BJ (cell line): ENCODE measurements at regions not wholly inside any gene's neighbourhood (a gene's known extent, or its start where the extent isn't known, plus 50 kb on each side); places are given as distances from the start of the nearest gene placed in this dataset.
"Not testable (repeated sequence)": the region's sequence is repeated elsewhere in the genome, so short reads cannot be mapped to it uniquely, and the experiment has no call there.

Experiments
- CTCF ChIA-PET: fragments of 350-600 bp; formaldehyde crosslinking; extraction: SDS; loops from one replicate; lab custom pipeline; 2021; ENCODE audit warnings: antibody characterized with exemption, inconsistent platforms; lab: Yijun Ruan, JAX
- POLR2A ChIA-PET: fragments of 300-600 bp; sonication (Branson Sonifier 250); formaldehyde crosslinking; extraction: SDS; loops from one replicate; lab custom pipeline; 2021; ENCODE audit warnings: antibody characterized with exemption; lab: Charles Lee
- DNase-seq: peaks from one replicate; pipeline ENCODE4 v3.0.0-alpha.2; 2011; ENCODE audit warnings: low read depth
- H3K27me3 ChIP-seq: 2 replicates; pipeline ENCODE4 v1.6.0; 2011; ENCODE audit warnings: low read length; ENCODE audit not compliant: control insufficient read depth, insufficient read depth
- H3K36me3 ChIP-seq: 2 replicates; pipeline ENCODE4 v1.5.1; 2011; ENCODE audit warnings: low read length; ENCODE audit not compliant: control insufficient read depth, insufficient read depth
- H3K4me3 ChIP-seq: 2 replicates; pipeline ENCODE4 v1.5.1; 2011; ENCODE audit warnings: low read depth, mild to moderate bottlenecking, control low read depth, low read length
- TF ChIP-seq, protein P1 (sequence below): IDR thresholded peaks from 2 replicates; pipeline ENCODE4 v1.5.1; 2011; ENCODE audit warnings: low read depth, mild to moderate bottlenecking, control low read depth, inconsistent platforms, low read length, moderate library complexity; ENCODE audit not compliant: insufficient read depth

- DNase-seq, result no peak
- TF ChIP-seq, protein P1, sequence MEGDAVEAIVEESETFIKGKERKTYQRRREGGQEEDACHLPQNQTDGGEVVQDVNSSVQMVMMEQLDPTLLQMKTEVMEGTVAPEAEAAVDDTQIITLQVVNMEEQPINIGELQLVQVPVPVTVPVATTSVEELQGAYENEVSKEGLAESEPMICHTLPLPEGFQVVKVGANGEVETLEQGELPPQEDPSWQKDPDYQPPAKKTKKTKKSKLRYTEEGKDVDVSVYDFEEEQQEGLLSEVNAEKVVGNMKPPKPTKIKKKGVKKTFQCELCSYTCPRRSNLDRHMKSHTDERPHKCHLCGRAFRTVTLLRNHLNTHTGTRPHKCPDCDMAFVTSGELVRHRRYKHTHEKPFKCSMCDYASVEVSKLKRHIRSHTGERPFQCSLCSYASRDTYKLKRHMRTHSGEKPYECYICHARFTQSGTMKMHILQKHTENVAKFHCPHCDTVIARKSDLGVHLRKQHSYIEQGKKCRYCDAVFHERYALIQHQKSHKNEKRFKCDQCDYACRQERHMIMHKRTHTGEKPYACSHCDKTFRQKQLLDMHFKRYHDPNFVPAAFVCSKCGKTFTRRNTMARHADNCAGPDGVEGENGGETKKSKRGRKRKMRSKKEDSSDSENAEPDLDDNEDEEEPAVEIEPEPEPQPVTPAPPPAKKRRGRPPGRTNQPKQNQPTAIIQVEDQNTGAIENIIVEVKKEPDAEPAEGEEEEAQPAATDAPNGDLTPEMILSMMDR, result no peak
- POLR2A ChIA-PET, result no interaction called here
- H3K27me3 ChIP-seq, result no peaks in the 10 kb centered on the region
- no peaks in the 10 kb centered on the region for H3K36me3 ChIP-seq
- no peak overlapping the region for H3K4me3 ChIP-seq
- CTCF ChIA-PET, result interaction anchor here (1.1 kb wide), 1 partner anchor 13 kb away, joined by 4 read pairs; no protein-coding TSS in a partner anchor
Measured at GRCh38 chr21:35191754-35192153, 142.7 kb upstream of the RUNX1 start.

- TF ChIP-seq, protein P1, result no peak
- no peaks in the 10 kb centered on the region for H3K27me3 ChIP-seq
- no peaks in the 10 kb centered on the region for H3K36me3 ChIP-seq
- ChIA-PET POLR2A (no interaction called here), CTCF (interaction anchor here (0.6 to 1.1 kb wide), 2 partner anchors 14 to 652 kb away, joined by 3 to 4 read pairs; no protein-coding TSS in a partner anchor)
- DNase-seq, result no peak
- H3K4me3 ChIP-seq, result no peak overlapping the region
Measured at GRCh38 chr21:35191128-35191527, 142.0 kb upstream of the RUNX1 start.

DNA sequence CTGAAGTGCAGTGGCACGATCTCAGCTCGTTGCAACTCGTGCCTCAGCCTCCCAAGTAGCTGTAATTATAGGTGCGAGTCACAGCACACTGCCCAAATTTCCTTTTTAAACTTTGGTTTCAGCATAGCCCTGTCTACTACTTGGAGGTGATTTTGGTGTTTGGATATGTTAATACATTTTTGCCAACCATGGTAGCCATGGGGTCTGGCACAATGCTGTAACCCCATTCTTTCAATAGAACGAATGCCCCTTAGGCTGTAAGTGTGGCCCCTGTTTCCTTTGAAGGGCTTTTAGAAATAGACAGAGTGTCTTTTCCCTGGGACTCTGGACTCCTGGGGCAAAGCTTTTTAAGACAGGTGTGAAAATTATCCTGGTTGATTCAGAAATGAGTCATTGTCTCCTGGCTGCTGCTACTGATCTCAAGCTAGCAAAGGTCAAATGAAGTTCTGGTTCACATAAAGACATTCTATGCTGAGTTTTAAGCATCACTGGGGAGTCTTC lies 141.1 kb upstream of the RUNX1 start:
- Histone ChIP-seq H3K4me3 (no peak overlapping the region), H3K27me3 (no peaks in the 10 kb centered on the region), H3K36me3 (no peaks in the 10 kb centered on the region)
- DNase-seq, result no peak
- ChIA-PET POLR2A (no interaction called here), CTCF (interaction anchor here (0.6 to 2.2 kb wide), 4 partner anchors 9 to 652 kb away, joined by 3 to 5 read pairs (median 4); no protein-coding TSS in a partner anchor)
- TF ChIP-seq, protein P1, result no peak

DNA sequence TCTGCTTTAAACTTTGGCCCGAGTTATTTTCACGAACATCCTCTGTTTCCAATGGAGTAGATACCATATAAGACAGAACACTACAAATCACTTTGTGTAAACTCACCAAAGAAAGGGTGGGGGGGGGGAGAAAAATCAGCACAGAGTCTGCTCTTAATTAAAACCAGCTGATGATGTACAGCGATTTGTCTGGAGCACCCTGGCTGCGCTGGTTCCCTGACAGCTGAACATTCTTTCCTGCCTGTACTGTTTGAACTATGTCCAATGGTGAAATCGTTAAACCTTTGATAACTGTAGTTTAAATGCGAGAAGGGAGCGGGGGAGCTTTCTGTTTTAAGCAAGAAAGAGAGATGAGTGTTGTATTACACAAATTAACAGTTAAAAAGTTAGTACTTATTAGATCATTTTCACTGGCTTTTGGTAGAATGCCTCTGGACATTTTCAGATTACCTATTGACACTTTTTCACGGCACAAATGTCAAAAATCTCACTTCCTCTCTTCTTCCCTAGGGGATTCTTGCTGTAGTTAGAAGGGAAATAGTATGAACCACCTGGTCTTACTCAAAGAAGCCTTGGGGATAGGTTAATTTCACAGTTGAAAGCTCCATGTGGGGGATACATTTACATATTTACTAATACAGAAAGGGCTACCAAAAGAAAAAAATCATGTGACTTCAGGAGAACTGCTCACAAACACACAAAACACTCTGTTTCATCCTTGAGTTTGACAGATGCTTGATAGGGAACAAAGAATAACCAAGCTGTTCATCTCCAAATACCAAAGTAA lies 140.2 kb upstream of the RUNX1 start:
- no peaks in the 10 kb centered on the region for H3K36me3 ChIP-seq
- DNase-seq, result peak; percentile 59
- TF ChIP-seq, protein P1, result no peak
- H3K4me3 ChIP-seq, result no peak overlapping the region
- H3K27me3 ChIP-seq, result no peaks in the 10 kb centered on the region
- ChIA-PET POLR2A (interaction anchor here (0.5 to 1.1 kb wide), 3 partner anchors 10 to 311 kb away, joined by 3 to 11 read pairs (median 6); no protein-coding TSS in a partner anchor), CTCF (interaction anchor here (1.1 to 2.2 kb wide), 5 partner anchors 10 to 650 kb away, joined by 3 to 5 read pairs (median 5); no protein-coding TSS in a partner anchor)

DNA sequence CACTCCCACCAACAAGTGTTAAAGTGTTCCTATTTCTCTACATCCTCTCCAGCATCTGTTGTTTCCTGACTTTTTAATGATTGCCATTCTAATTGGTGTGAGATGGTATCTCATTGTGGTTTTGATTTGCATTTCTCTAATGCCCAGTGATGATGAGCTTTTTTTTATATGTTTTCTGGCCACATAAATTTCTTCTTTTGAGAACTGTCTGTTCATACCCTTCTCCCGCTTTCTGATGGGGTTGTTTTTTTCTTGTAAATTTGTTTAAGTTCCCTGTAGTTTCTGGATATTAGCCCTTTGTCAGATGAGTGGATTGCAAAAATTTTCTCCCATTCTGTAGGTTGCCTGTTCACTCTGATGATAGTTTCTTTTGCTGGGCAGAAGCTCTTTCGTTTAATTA lies 134.3 kb upstream of the RUNX1 start:
- H3K36me3 ChIP-seq, DNase-seq, H3K4me3 ChIP-seq, H3K27me3 ChIP-seq, CTCF ChIA-PET, POLR2A ChIA-PET: not testable (repeated sequence)
